ENCODE measurements at regions not wholly inside any gene's neighbourhood (a gene's known extent, or its start where the extent isn't known, plus 50 kb on each side); places are given as distances from the start of the nearest gene placed in this dataset.
"Not testable (repeated sequence)": the region's sequence is repeated elsewhere in the genome, so short reads cannot be mapped to it uniquely, and the experiment has no call there.

DNA sequence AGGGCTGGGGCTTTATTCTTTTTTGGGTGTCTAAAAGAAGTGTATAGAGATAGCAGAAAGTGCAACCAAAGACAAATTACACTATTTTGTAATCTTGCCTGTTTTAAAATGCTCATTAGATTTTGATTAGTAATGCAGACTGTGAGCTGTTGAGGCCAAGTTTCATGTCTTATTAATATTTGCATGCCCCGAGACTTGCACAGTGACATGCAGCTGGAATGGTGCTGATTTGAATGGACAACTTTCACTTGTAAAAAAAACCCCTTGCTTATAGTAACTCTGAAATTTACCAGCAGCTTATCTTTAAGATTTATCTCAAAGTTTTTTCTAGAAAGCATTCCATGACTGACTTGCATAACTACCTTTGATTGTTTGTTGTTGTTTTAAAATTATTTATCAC is 835.1 kb upstream of the IGFBP7 start:
- no peak overlapping the region for H3K4me3 Mint-ChIP-seq (ENCODE audit: unreplicated experiment)
- no peaks in the 10 kb centered on the region for H3K36me3 Mint-ChIP-seq (ENCODE audit: unreplicated experiment)
- no peaks in the 10 kb centered on the region for H3K9me3 Mint-ChIP-seq (ENCODE audit: unreplicated experiment)
- H3K27me3 Mint-ChIP-seq (ENCODE audit: unreplicated experiment): no peaks in the 10 kb centered on the region
- H3K4me1 Mint-ChIP-seq (ENCODE audit: low read depth, unreplicated experiment): no peaks in the 10 kb centered on the region
- DNase-seq: no peak
- H3K27ac Mint-ChIP-seq (ENCODE audit: unreplicated experiment): no peak overlapping the region
- TF ChIP-seq, protein P1, sequence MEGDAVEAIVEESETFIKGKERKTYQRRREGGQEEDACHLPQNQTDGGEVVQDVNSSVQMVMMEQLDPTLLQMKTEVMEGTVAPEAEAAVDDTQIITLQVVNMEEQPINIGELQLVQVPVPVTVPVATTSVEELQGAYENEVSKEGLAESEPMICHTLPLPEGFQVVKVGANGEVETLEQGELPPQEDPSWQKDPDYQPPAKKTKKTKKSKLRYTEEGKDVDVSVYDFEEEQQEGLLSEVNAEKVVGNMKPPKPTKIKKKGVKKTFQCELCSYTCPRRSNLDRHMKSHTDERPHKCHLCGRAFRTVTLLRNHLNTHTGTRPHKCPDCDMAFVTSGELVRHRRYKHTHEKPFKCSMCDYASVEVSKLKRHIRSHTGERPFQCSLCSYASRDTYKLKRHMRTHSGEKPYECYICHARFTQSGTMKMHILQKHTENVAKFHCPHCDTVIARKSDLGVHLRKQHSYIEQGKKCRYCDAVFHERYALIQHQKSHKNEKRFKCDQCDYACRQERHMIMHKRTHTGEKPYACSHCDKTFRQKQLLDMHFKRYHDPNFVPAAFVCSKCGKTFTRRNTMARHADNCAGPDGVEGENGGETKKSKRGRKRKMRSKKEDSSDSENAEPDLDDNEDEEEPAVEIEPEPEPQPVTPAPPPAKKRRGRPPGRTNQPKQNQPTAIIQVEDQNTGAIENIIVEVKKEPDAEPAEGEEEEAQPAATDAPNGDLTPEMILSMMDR (IDR thresholded peaks at IDR 0.05; ENCODE audit: partially characterized antibody, unreplicated experiment): no peak

DNA sequence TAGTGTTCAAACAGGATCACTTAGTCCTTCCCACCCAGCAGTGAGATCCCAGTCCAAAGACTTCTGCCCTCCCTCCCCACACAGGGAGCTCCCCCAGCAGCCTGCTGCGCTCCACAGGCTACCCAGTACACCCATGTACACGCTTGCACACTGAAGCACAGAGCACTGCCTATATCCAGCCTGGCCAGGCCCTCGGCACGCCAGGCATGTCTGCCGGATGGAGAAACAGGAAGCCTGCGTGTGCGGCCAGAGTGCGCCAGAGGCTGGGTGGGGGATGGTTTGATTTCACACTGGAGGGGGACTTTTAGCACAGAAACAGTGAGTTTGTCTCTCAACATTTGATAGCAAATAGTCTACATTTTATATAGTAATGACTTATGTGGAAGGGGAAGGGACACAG is 833.5 kb upstream of the IGFBP7 start:
- no peaks in the 10 kb centered on the region for H3K4me1 Mint-ChIP-seq (ENCODE audit: low read depth, unreplicated experiment)
- TF ChIP-seq, protein P1 (IDR thresholded peaks at IDR 0.05; ENCODE audit: partially characterized antibody, unreplicated experiment): no peak
- no peaks in the 10 kb centered on the region for H3K9me3 Mint-ChIP-seq (ENCODE audit: unreplicated experiment)
- no peaks in the 10 kb centered on the region for H3K36me3 Mint-ChIP-seq (ENCODE audit: unreplicated experiment)
- H3K27ac Mint-ChIP-seq (ENCODE audit: unreplicated experiment): no peak overlapping the region
- no peaks in the 10 kb centered on the region for H3K27me3 Mint-ChIP-seq (ENCODE audit: unreplicated experiment)
- DNase-seq: no peak
- no peak overlapping the region for H3K4me3 Mint-ChIP-seq (ENCODE audit: unreplicated experiment)

GRCh38 chr4:57937326-57937725 is 827.1 kb upstream of the IGFBP7 start:
- not testable (repeated sequence) for H3K4me1 Mint-ChIP-seq (ENCODE audit: low read depth, unreplicated experiment); H3K9me3 Mint-ChIP-seq (ENCODE audit: unreplicated experiment); H3K4me3 Mint-ChIP-seq (ENCODE audit: unreplicated experiment); H3K36me3 Mint-ChIP-seq (ENCODE audit: unreplicated experiment); H3K27me3 Mint-ChIP-seq (ENCODE audit: unreplicated experiment); DNase-seq; H3K27ac Mint-ChIP-seq (ENCODE audit: unreplicated experiment)

GRCh38 chr4:57926311-57926710 is 816.1 kb upstream of the IGFBP7 start:
- H3K27me3 Mint-ChIP-seq (ENCODE audit: unreplicated experiment): no peaks in the 10 kb centered on the region
- H3K36me3 Mint-ChIP-seq (ENCODE audit: unreplicated experiment): no peaks in the 10 kb centered on the region
- H3K27ac Mint-ChIP-seq (ENCODE audit: unreplicated experiment): no peak overlapping the region
- H3K4me3 Mint-ChIP-seq (ENCODE audit: unreplicated experiment): no peak overlapping the region
- no peaks in the 10 kb centered on the region for H3K4me1 Mint-ChIP-seq (ENCODE audit: low read depth, unreplicated experiment)
- DNase-seq: no peak
- no peaks in the 10 kb centered on the region for H3K9me3 Mint-ChIP-seq (ENCODE audit: unreplicated experiment)
- TF ChIP-seq, protein P1 (IDR thresholded peaks at IDR 0.05; ENCODE audit: partially characterized antibody, unreplicated experiment): no peak

- no peak for DNase-seq
- no peaks in the 10 kb centered on the region for H3K4me1 Mint-ChIP-seq (ENCODE audit: low read depth, unreplicated experiment)
Observed at GRCh38 chr4:57924951-57925350, 814.8 kb upstream of the IGFBP7 start.

More at GRCh38 chr4:57924951-57925350, 814.8 kb upstream of the IGFBP7 start:
- Mint-ChIP-seq H3K27ac (ENCODE audit: unreplicated experiment) (no peak overlapping the region), H3K9me3 (ENCODE audit: unreplicated experiment) (no peaks in the 10 kb centered on the region), H3K4me3 (ENCODE audit: unreplicated experiment) (no peak overlapping the region), H3K27me3 (ENCODE audit: unreplicated experiment) (no peaks in the 10 kb centered on the region), H3K36me3 (ENCODE audit: unreplicated experiment) (no peaks in the 10 kb centered on the region)
- TF ChIP-seq, protein P1 (IDR thresholded peaks at IDR 0.05; ENCODE audit: partially characterized antibody, unreplicated experiment): no peak
